ENCODE measurements at regions not wholly inside any gene's neighbourhood (a gene's known extent, or its start where the extent isn't known, plus 50 kb on each side); places are given as distances from the start of the nearest gene placed in this dataset.

GRCh38 chr5:18736051-18736398 is 1101.8 kb downstream of the TAF11L14 start:
- TF ChIP-seq MAFK (IDR thresholded peaks at IDR 0.05; ENCODE audit: low read depth, low read length) (no peak), USF2 (IDR thresholded peaks at IDR 0.05; ENCODE audit: low read depth, low read length) (no peak), CTCF (conservative IDR thresholded peaks at IDR 0.05; ENCODE audit: low read depth, low read length) (no peak), MXI1 (IDR thresholded peaks at IDR 0.05; ENCODE audit: borderline replicate concordance, low read depth, low read length) (no peak), POLR2A (IDR thresholded peaks at IDR 0.05; ENCODE audit: low read depth, low read length) (no peak), RFX5 (IDR thresholded peaks at IDR 0.05; ENCODE audit: low read depth, low read length) (no peak), ELK1 (IDR thresholded peaks at IDR 0.05; ENCODE audit: borderline replicate concordance, low read depth, low read length) (no peak), MAZ (IDR thresholded peaks at IDR 0.05; ENCODE audit: borderline replicate concordance, low read depth, low read length) (no peak), BHLHE40 (IDR thresholded peaks at IDR 0.05; ENCODE audit: low read depth, low read length) (no peak), RCOR1 (IDR thresholded peaks at IDR 0.05; ENCODE audit: insufficient replicate concordance, low read length) (no peak), CHD1 (IDR thresholded peaks at IDR 0.05; ENCODE audit: low read depth, low read length) (no peak)

Measured in IMR-90 (cell line).